ENCODE measurements at regions not wholly inside any gene's neighbourhood (a gene's known extent, or its start where the extent isn't known, plus 50 kb on each side); places are given as distances from the start of the nearest gene placed in this dataset.
"Not testable (repeated sequence)": the region's sequence is repeated elsewhere in the genome, so short reads cannot be mapped to it uniquely, and the experiment has no call there.

DNA sequence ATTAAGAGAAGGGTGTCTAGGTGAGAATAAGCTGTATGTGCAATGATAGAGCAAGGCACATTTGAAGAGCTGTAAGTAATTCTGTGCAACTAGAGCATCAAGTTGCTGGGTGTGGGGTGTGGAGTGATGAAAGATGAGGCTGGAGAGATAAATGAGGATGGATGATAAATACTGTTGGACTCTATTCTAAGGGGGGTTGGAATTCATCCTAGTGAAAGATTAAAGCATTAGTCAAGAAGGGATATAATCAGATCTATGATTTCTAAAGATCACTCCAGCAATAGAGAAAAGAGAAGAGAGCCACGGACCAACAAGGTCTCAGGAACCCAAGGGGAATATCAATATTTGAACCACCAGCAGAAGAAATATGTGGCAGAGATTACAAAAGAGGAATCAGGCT lies 415.0 kb upstream of the RPS6KA3 start:
- Histone ChIP-seq H3K4me1 (no peaks in the 10 kb centered on the region), H3K27me3 (no peaks in the 10 kb centered on the region), H3K9me3 (no peaks in the 10 kb centered on the region), H3K36me3 (no peaks in the 10 kb centered on the region), H3K4me3 (no peak overlapping the region), H3K27ac (no peak overlapping the region)
- DNase-seq (ENCODE audit: extremely low spot score in 2 of 2), result no peak
- intact Hi-C loops (cut with DNase I), result no loop called here
- TF ChIP-seq CTCF (IDR thresholded peaks at IDR 0.05) (no peak), POLR2AphosphoS5 (IDR thresholded peaks at IDR 0.05; ENCODE audit: insufficient read depth in 1 of 2, low read depth in 1 of 2) (no peak), POLR2A (IDR thresholded peaks at IDR 0.05) (no peak)

DNA sequence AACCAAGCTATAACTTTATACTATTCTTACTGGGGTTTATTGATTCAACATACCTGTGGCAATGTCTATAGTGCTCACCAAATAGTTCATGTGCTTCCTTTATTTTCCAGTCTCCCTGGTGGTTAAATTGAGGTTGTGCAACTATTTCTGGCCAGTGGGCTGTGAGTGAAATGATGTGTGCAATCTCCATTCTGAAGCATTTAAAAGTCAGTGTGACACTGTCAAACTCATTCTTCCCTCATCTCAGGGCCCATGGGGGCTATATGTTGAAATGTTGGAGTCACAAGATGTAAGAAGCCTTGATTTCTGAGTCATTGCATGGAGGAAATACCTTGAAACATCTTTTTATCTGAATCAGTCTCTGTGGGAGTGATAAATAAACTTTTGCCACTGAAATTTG lies 414.3 kb upstream of the RPS6KA3 start:
- Histone ChIP-seq H3K9me3 (no peaks in the 10 kb centered on the region), H3K4me1 (no peaks in the 10 kb centered on the region), H3K27me3 (no peaks in the 10 kb centered on the region), H3K27ac (no peak overlapping the region), H3K4me3 (no peak overlapping the region), H3K36me3 (no peaks in the 10 kb centered on the region)
- intact Hi-C loops (cut with DNase I), result no loop called here
- TF ChIP-seq POLR2AphosphoS5 (IDR thresholded peaks at IDR 0.05; ENCODE audit: insufficient read depth in 1 of 2, low read depth in 1 of 2), result no peak
- TF ChIP-seq CTCF (IDR thresholded peaks at IDR 0.05), result no peak
- no peak for TF ChIP-seq POLR2A (IDR thresholded peaks at IDR 0.05)
- DNase-seq (ENCODE audit: extremely low spot score in 2 of 2), result no peak

DNA sequence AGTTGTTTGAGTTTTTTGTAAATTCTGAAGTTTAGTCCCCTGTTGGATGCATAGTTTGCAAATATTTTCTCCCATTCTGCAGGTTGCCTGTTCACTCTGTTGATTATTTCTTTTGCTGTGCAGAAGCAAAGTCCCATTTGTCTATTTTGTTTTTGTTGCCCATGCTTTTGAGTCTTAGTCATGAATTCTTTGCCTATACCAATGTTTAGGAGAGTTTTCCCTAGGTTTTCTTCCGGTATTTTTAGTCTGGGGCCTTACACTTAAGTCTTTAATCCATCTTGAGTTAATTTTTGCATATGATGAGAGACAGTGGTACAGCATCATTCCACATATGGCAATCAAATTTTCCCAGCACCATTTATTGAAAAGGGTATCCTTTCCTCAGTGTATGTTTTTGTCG lies 405.8 kb upstream of the RPS6KA3 start:
- H3K27ac ChIP-seq, result no peak overlapping the region
- no peaks in the 10 kb centered on the region for H3K9me3 ChIP-seq
- DNase-seq (ENCODE audit: extremely low spot score in 2 of 2), result no peak
- H3K4me3 ChIP-seq, result no peak overlapping the region
- H3K4me1 ChIP-seq, result no peaks in the 10 kb centered on the region
- intact Hi-C loops (cut with DNase I), result no loop called here
- H3K36me3 ChIP-seq, result no peaks in the 10 kb centered on the region
- no peak for TF ChIP-seq POLR2AphosphoS5 (IDR thresholded peaks at IDR 0.05; ENCODE audit: insufficient read depth in 1 of 2, low read depth in 1 of 2)
- no peaks in the 10 kb centered on the region for H3K27me3 ChIP-seq

GRCh38 chrX:20671746-20672145 lies 405.0 kb upstream of the RPS6KA3 start:
- H3K9me3 ChIP-seq; H3K27ac ChIP-seq; H3K36me3 ChIP-seq; H3K27me3 ChIP-seq; H3K4me3 ChIP-seq; DNase-seq (ENCODE audit: extremely low spot score in 2 of 2); H3K4me1 ChIP-seq; intact Hi-C loops (cut with DNase I): not testable (repeated sequence)

GRCh38 chrX:20670611-20671010 lies 403.9 kb upstream of the RPS6KA3 start:
- Histone ChIP-seq H3K4me1 (no peaks in the 10 kb centered on the region), H3K9me3 (no peaks in the 10 kb centered on the region), H3K36me3 (no peaks in the 10 kb centered on the region), H3K27me3 (no peaks in the 10 kb centered on the region), H3K4me3 (no peak overlapping the region), H3K27ac (no peak overlapping the region)
- intact Hi-C loops (cut with DNase I), result no loop called here
- DNase-seq (ENCODE audit: extremely low spot score in 2 of 2), result no peak
- TF ChIP-seq POLR2AphosphoS5 (IDR thresholded peaks at IDR 0.05; ENCODE audit: insufficient read depth in 1 of 2, low read depth in 1 of 2) (no peak), POLR2A (IDR thresholded peaks at IDR 0.05) (no peak), CTCF (IDR thresholded peaks at IDR 0.05) (no peak)

DNA sequence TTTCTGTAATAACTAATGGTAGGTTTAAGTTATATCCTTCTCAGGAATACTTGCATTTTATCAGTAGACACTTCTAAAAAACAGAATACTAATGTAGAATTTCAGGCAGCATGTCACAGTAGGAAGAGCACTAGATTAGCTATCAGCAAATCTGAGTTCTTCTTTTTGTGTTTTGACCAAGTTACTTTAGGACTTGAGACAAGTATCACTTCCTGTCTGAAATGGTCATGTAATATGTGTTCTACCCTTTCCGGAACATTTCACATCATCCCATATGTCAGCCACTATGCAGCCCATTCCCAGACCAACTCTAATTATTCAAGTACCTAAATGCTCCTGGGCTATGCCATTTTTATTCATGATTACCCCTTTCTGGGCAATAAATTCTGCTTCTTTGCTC lies 401.8 kb upstream of the RPS6KA3 start:
- H3K36me3 ChIP-seq, result no peaks in the 10 kb centered on the region
- no peak overlapping the region for H3K27ac ChIP-seq
- no peak for TF ChIP-seq CTCF (IDR thresholded peaks at IDR 0.05)
- no peak for TF ChIP-seq POLR2AphosphoS5 (IDR thresholded peaks at IDR 0.05; ENCODE audit: insufficient read depth in 1 of 2, low read depth in 1 of 2)
- no peak for TF ChIP-seq POLR2A (IDR thresholded peaks at IDR 0.05)
- H3K4me1 ChIP-seq, result no peaks in the 10 kb centered on the region
- no peaks in the 10 kb centered on the region for H3K27me3 ChIP-seq
- intact Hi-C loops (cut with DNase I), result no loop called here
- H3K4me3 ChIP-seq, result no peak overlapping the region
- DNase-seq (ENCODE audit: extremely low spot score in 2 of 2), result no peak
- H3K9me3 ChIP-seq, result no peaks in the 10 kb centered on the region
